Choroid plexus epithelial cell (primary cell): ENCODE measurements at regions not wholly inside any gene's neighbourhood (a gene's known extent, or its start where the extent isn't known, plus 50 kb on each side); places are given as distances from the start of the nearest gene placed in this dataset.
"Not testable (repeated sequence)": the region's sequence is repeated elsewhere in the genome, so short reads cannot be mapped to it uniquely, and the experiment has no call there.

Experiments used
- DNase-seq: peaks from one replicate; pipeline ENCODE4 v3.0.0-alpha.2; 2010; ENCODE audit warnings: low read depth
- H3K4me3 ChIP-seq: 2 replicates; pipeline ENCODE4 v1.5.1; 2011; ENCODE audit warnings: low read depth, mild to moderate bottlenecking, control low read depth, low read length, moderate library complexity
- TF ChIP-seq, protein P1 (sequence below): conservative IDR thresholded peaks from 2 replicates; pipeline ENCODE4 v1.5.1; 2011; ENCODE audit warnings: low read depth, mild to moderate bottlenecking, control low read depth, inconsistent platforms, low read length, moderate library complexity

DNA sequence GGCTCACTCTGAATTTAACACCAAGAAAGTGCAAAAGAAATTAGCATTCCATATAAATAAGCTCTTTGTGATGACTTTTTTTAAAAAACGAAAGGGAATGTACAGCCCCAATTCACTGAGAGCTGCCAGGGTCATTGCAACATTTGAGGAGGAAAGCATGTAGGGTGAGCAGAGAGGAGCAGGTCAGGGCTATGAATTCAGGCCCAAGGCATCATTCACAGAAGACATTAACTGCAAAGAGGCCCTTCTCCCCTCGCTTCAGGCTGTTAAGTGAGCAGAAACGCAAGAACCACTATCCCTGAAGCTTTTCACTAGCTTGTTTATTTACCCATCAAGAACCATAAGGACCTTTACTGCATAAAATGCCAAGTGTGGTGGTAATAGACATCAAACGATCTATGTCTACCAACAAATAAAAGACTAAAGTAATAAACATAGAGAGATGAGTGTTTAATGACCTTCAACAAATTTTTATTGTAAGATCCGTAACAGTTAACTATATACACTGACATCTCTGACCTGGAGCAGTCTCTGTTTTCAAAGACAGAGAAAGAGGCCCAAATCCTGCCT lies 333.1 kb upstream of the HNRNPA3 start:
- TF ChIP-seq, protein P1, sequence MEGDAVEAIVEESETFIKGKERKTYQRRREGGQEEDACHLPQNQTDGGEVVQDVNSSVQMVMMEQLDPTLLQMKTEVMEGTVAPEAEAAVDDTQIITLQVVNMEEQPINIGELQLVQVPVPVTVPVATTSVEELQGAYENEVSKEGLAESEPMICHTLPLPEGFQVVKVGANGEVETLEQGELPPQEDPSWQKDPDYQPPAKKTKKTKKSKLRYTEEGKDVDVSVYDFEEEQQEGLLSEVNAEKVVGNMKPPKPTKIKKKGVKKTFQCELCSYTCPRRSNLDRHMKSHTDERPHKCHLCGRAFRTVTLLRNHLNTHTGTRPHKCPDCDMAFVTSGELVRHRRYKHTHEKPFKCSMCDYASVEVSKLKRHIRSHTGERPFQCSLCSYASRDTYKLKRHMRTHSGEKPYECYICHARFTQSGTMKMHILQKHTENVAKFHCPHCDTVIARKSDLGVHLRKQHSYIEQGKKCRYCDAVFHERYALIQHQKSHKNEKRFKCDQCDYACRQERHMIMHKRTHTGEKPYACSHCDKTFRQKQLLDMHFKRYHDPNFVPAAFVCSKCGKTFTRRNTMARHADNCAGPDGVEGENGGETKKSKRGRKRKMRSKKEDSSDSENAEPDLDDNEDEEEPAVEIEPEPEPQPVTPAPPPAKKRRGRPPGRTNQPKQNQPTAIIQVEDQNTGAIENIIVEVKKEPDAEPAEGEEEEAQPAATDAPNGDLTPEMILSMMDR = no peak
- H3K4me3 ChIP-seq = no peak overlapping the region
- DNase-seq = no peak

DNA sequence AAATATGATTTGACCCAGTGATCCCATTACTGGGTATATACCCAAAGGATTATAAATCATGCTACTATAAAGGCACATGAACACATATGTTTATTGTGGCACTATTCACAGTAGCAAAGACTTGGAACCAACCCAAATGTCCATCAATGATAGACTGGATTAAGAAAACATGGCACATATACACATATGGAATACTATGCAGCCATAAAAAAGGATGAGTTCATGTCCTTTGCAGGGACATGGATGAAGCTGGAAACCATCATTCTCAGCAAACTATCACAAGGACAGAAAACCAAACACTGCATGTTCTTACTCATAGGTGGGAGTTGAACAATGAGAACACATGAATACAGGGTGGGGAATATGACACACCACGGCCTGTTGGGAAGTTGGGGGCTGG lies 330.5 kb upstream of the HNRNPA3 start:
- not testable (repeated sequence) for H3K4me3 ChIP-seq, DNase-seq

DNA sequence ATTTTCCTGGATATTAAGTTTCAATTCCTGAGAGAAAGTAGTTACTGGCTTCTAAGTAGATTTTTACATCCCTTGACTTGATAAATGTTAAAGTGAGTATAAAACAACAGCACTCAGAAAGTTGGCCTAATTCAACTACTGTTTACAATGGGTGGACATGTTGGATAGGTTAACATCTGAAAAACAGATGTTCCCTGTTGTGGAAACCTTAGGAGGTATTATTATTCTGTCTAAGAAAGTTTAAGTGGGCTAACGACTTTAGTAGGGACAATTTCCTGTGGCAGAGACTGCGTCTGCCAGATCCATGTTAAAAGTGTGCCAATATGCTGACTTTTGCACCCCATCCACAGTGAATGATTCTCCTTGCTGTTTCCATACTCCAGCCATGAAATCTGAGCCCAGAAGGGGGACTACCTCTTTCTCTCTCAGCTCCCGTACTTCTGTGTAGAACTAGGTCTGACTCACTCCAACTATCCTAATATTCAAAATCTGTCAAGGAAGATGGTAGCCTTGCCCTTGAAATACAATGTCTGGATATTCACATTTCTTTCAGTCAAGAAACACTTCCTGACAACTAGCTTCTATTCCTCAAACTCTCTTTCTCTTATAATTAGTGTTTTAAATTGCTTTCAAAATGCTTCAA lies 327.5 kb upstream of the HNRNPA3 start:
- H3K4me3 ChIP-seq = no peak overlapping the region
- TF ChIP-seq, protein P1 = no peak
- DNase-seq = no peak

DNA sequence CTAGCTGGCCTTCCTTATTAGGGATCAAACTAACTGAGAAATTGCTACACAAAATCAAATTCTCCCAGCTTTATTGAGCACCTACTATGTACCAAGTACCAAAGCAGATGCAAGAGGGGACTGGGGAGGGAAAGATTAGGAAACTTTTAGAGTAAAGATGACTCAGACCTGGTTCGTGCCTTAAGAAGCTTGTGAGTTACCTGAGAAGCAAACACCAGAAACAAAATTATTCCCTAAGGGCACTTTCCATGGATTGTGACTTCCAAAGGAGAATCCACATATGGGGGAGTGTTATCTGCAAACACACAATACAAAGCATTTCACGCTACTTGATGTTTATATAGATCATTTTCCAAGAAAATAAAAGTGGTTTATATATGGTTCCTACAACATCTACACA lies 326.9 kb upstream of the HNRNPA3 start:
- no peak for DNase-seq
- no peak overlapping the region for H3K4me3 ChIP-seq
- TF ChIP-seq, protein P1 = no peak

DNA sequence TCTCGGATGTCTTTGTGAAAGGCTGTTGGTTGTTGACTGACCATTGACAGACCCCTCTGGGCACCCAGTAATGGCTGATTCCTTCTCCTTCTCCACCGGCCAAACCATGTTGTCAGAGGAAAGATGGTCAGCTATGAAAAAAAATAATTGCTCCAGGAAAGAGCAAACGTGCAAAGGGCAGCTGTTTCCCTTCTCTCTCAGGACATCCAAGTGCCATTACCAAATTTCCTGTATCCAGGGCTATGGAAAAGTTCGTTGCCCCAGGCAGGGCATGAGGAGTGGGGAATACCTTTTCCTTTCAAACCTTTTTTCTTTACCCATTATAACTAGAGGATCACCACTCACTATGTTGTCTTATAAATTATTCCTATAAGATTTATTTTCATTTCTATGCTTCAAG lies 321.5 kb upstream of the HNRNPA3 start:
- H3K4me3 ChIP-seq = no peak overlapping the region
- TF ChIP-seq, protein P1 = no peak
- DNase-seq = no peak

DNA sequence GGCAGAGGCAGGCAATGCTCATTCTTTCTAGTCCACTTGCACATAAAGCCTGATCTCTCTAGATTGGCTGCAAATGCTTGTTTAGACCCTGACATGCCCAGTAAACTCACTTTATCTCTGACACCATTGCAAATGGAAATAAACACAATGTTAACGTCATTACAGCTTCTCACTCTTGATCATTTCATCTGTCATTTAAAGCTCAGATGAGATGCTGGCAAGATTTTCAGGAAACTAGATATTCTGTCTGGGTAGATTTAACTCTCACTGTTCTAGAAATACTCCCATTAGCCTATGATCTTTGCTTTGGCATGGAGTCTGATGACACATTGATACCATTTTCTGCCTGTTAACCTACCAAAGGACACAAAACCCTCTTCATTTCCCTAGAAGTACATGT lies 320.7 kb upstream of the HNRNPA3 start:
- TF ChIP-seq, protein P1 = no peak
- no peak for DNase-seq
- no peak overlapping the region for H3K4me3 ChIP-seq

DNA sequence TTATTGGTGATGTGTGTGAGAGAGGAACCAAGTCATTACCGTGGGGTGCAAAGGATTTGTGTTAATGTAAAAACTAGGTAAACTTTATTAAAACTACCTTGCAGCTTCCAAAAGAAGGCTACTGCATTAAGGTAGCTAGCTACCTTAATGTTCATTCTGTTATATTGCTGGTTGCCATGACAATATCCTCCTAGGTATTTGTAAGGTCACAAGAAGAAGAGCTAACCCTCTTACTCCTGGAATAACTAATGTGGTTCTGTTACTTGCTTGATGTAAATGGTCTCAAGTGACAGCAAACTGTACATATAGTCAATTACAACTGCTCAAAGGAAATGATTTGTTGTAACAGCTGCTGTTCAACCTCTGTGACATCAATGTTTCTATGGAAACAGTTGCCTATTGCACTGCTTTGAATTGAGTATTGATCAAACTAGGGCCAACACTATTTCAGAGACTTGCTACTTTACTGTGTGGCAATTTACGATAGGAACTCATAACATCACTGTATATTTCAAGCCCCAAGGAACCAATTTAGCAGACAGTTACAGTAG lies 319.8 kb upstream of the HNRNPA3 start:
- TF ChIP-seq, protein P1 = no peak
- no peak for DNase-seq
- H3K4me3 ChIP-seq = no peak overlapping the region
